ENCODE measurements at regions not wholly inside any gene's neighbourhood (a gene's known extent, or its start where the extent isn't known, plus 50 kb on each side); places are given as distances from the start of the nearest gene placed in this dataset.

DNA sequence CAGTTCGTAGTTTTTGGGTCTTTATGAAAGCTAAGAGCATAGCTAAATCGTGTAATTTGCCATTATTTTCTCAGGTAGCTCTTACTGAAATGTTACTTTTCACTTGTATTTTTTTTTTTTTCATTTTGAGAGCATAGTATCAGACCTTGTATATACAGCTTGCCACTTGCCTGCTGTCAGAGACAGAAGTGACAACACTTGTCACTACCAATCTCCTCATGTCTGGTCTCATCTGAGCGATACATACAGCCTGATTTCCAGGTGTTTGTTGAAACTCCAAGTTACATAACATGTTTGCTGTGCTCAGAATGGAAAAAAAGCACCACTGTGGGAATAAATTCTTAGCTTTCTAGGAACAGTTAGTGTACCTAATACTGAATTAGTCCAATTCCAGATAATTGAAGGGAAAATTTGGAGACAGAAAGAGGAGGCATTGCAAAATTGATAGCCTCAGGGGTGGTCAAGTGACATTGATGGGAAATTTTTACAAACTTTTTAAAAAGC is 621.4 kb upstream of the PKN2 start:
- TF ChIP-seq, protein P1, sequence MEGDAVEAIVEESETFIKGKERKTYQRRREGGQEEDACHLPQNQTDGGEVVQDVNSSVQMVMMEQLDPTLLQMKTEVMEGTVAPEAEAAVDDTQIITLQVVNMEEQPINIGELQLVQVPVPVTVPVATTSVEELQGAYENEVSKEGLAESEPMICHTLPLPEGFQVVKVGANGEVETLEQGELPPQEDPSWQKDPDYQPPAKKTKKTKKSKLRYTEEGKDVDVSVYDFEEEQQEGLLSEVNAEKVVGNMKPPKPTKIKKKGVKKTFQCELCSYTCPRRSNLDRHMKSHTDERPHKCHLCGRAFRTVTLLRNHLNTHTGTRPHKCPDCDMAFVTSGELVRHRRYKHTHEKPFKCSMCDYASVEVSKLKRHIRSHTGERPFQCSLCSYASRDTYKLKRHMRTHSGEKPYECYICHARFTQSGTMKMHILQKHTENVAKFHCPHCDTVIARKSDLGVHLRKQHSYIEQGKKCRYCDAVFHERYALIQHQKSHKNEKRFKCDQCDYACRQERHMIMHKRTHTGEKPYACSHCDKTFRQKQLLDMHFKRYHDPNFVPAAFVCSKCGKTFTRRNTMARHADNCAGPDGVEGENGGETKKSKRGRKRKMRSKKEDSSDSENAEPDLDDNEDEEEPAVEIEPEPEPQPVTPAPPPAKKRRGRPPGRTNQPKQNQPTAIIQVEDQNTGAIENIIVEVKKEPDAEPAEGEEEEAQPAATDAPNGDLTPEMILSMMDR (IDR thresholded peaks at IDR 0.05), result no peak
- no peak for TF ChIP-seq POLR2A (IDR thresholded peaks at IDR 0.05)
- WGBS, 2 donors, result 71 to 80% methylated on average over 3 of the region's 3 CpGs
- DNase-seq (ENCODE audit: low spot score in 2 of 2), result no peak
- no peak overlapping the region for H3K4me3 ChIP-seq (ENCODE audit: low read depth, poor library complexity, severe bottlenecking)
- intact Hi-C loops (cut with DNase I; ENCODE audit: low total_unique reads), result no loop called here

DNA sequence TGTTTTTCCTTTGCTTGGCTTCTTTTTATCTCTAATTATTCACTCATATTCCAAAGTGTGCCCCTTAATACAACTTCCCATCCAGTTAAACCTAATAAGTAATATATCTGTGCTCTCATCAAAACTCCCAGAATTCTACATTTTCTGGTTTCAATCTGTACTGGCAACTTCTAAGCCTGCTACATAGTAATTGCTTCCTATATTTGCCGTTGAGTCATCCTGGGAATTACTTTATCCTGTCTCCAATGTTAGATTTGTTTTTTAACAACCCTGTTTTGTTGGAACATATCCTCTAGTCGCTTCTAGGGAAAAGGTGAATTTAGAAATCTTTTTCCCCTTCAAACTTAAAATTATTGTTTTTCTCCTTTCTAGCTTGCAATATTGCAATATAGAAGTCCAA is 620.5 kb upstream of the PKN2 start:
- no peak for TF ChIP-seq POLR2A (IDR thresholded peaks at IDR 0.05)
- TF ChIP-seq, protein P1 (IDR thresholded peaks at IDR 0.05), result no peak
- intact Hi-C loops (cut with DNase I; ENCODE audit: low total_unique reads), result no loop called here
- no peak for DNase-seq (ENCODE audit: low spot score in 2 of 2)
- no peak overlapping the region for H3K4me3 ChIP-seq (ENCODE audit: low read depth, poor library complexity, severe bottlenecking)
- WGBS, 2 donors, result 34 to 37% methylated on average over 2 of the region's 2 CpGs

DNA sequence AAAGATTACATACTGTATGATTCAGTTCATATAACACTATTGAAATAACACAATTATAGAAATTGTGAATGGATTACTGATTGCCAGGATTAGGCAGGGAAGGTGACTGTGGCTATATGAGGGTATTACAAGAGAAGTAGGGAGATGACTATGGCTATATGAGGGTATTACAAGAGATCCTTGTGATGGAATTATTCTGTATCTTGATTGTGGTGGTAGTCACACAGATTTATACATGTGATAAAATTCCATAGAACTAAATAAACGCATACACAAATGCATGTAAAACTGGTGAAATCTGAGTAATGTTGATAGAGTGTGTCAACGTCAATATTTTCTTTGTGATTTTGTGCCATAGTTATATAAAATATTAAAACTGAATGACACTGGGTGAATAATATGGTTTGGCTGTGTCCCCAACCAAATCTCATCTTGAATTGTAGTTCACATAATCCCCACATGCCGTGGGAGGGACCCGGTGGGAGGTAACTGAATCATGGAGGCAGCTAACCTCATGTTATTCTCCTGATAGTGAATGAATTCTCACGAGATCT is 615.6 kb upstream of the PKN2 start:
- TF ChIP-seq, protein P1 (IDR thresholded peaks at IDR 0.05), result no peak
- no peak for TF ChIP-seq POLR2A (IDR thresholded peaks at IDR 0.05)
- intact Hi-C loops (cut with DNase I; ENCODE audit: low total_unique reads), result no loop called here

DNA sequence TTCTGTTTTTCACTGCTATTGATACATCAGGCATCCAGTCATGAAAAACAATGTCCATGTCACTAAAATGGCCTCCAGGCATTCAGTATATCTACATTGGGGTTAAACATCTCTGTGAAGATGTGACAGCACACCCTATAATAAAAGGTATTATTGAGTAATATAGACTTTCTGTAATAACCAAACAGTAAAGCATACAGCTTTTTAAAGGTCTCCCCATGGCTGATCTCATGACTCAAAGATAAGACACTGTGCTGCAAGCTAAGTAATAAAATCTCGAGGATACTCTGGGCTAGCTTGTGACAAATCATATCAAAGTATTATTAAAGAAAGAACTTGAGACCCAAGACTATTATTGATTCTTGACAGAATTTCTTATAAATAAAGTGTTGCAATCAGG is 613.1 kb upstream of the PKN2 start:
- no peak overlapping the region for H3K4me3 ChIP-seq (ENCODE audit: low read depth, poor library complexity, severe bottlenecking)
- no peak for DNase-seq (ENCODE audit: low spot score in 2 of 2)
- TF ChIP-seq, protein P1 (IDR thresholded peaks at IDR 0.05), result no peak
- TF ChIP-seq POLR2A (IDR thresholded peaks at IDR 0.05), result no peak
- 86 to 88% methylated on average over 1 of the region's 1 CpG for WGBS, 2 donors
- intact Hi-C loops (cut with DNase I; ENCODE audit: low total_unique reads), result no loop called here

More for the DNA sequence above, 615.6 kb upstream of the PKN2 start:
- no peak overlapping the region for H3K4me3 ChIP-seq (ENCODE audit: low read depth, poor library complexity, severe bottlenecking)
- DNase-seq (ENCODE audit: low spot score in 2 of 2), result no peak
- WGBS, 2 donors, result 84% methylated on average over 5 of the region's 5 CpGs

DNA sequence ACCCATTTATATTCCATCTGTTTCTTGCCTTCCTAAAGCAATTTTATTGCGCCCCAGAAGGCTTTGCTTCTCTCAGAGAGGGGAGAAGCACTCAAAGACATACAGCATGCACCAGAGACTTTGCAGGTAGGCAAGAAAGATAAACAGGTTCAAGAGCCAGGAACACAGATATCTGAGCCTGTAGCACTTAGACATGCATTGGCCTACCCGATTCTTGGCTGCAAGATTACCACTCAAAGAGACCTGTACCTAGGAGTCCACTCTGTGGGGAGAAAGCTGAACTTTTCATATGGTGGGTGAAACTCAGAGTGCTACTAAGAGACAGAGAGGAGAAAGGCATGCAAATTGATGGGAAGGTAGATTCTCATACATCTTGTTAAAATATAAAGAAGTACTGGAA is 609.4 kb upstream of the PKN2 start:
- no peak for TF ChIP-seq POLR2A (IDR thresholded peaks at IDR 0.05)
- TF ChIP-seq, protein P1 (IDR thresholded peaks at IDR 0.05), result no peak
- WGBS, 2 donors, result 91 to 95% methylated on average over 2 of the region's 2 CpGs
- DNase-seq (ENCODE audit: low spot score in 2 of 2), result no peak
- intact Hi-C loops (cut with DNase I; ENCODE audit: low total_unique reads), result no loop called here
- H3K4me3 ChIP-seq (ENCODE audit: low read depth, poor library complexity, severe bottlenecking), result no peak overlapping the region

DNA sequence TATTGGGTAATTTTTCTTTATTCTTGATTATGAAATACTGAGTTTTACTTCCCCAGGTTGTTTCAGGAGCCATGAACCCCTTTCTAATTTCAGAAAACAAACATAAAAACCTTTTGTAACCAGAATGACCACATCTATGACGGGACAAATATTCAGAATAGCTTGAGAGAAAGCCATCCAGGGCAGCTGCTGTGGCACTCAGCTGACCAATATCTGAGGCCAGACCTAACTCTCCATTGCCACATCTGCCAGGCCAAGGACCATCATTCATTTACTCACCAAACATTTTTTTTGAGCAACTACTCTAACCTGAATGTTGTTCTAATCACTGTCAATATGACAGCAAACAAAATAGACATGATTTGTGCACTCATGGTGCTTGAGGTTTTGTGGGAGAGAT is 608.3 kb upstream of the PKN2 start:
- TF ChIP-seq, protein P1 (IDR thresholded peaks at IDR 0.05), result no peak
- TF ChIP-seq POLR2A (IDR thresholded peaks at IDR 0.05), result no peak
- intact Hi-C loops (cut with DNase I; ENCODE audit: low total_unique reads), result no loop called here
- DNase-seq (ENCODE audit: low spot score in 2 of 2), result no peak
- no peak overlapping the region for H3K4me3 ChIP-seq (ENCODE audit: low read depth, poor library complexity, severe bottlenecking)
- WGBS, 2 donors, result 84 to 89% methylated on average over 1 of the region's 1 CpG

All from lower leg skin (tissue), 4 donors.